H9 (cell line): ENCODE measurements at regions not wholly inside any gene's neighbourhood (a gene's known extent, or its start where the extent isn't known, plus 50 kb on each side); places are given as distances from the start of the nearest gene placed in this dataset.
A peak's percentile ranks its signal among the peaks of the same experiment; 100 is the strongest.
"Not testable (repeated sequence)": the region's sequence is repeated elsewhere in the genome, so short reads cannot be mapped to it uniquely, and the experiment has no call there.

Experiments
- DNase-seq: peaks from one replicate; pipeline ENCODE4 v3.0.0-alpha.2; 2017
- H2AFZ ChIP-seq: one replicate; pipeline ENCODE4 v1.6.1; 2013; ENCODE audit warnings: mild to moderate bottlenecking, low read length, control low read depth, moderate library complexity
- H2AK5ac ChIP-seq: 2 replicates; pipeline ENCODE4 v1.6.1; 2013; ENCODE audit warnings: low read length, control low read depth, mixed read lengths; ENCODE audit not compliant: insufficient read length
- H2BK120ac ChIP-seq: one replicate; pipeline ENCODE4 v1.6.1; 2013; ENCODE audit warnings: low read depth, mild to moderate bottlenecking, low read length, control low read depth, inconsistent platforms; ENCODE audit not compliant: poor library complexity, severe bottlenecking
- H2BK12ac ChIP-seq: 2 replicates; pipeline ENCODE4 v1.6.1; 2013; ENCODE audit warnings: low read length, control low read depth, mixed read lengths, low read depth; ENCODE audit not compliant: insufficient read length
- H2BK15ac ChIP-seq: 2 replicates; pipeline ENCODE4 v1.6.1; 2013; ENCODE audit warnings: low read depth, low read length, control low read depth
- H2BK20ac ChIP-seq: one replicate; pipeline ENCODE4 v1.6.1; 2013; ENCODE audit warnings: low read depth, mild to moderate bottlenecking, low read length, control low read depth, inconsistent platforms; ENCODE audit not compliant: poor library complexity, severe bottlenecking
- H2BK5ac ChIP-seq: 2 replicates; pipeline ENCODE4 v1.6.1; 2013; ENCODE audit warnings: low read length, control low read depth, mixed read lengths; ENCODE audit not compliant: insufficient read length
- H3K14ac ChIP-seq: 2 replicates; pipeline ENCODE4 v1.6.1; 2013; ENCODE audit warnings: low read length, control low read depth; ENCODE audit not compliant: insufficient read depth
- H3K18ac ChIP-seq: 2 replicates; pipeline ENCODE4 v1.6.1; 2013; ENCODE audit warnings: low read depth, mild to moderate bottlenecking, mixed read lengths, low read length, control low read depth; ENCODE audit not compliant: insufficient read length
- H3K23ac ChIP-seq: 2 replicates; pipeline ENCODE4 v1.6.1; 2013; ENCODE audit warnings: low read length, control low read depth, mixed read lengths, low read depth; ENCODE audit not compliant: insufficient read length
- H3K23me2 ChIP-seq: 2 replicates; pipeline ENCODE4 v1.6.1; 2013; ENCODE audit warnings: low read depth, mild to moderate bottlenecking, mixed read lengths, low read length, control low read depth; ENCODE audit not compliant: insufficient read length, poor library complexity, severe bottlenecking
- H3K27ac ChIP-seq: 2 replicates; pipeline ENCODE4 v1.5.1; 2013; ENCODE audit warnings: low read length, control low read depth, mixed read lengths, low read depth; ENCODE audit not compliant: insufficient read length
- H3K27me3 ChIP-seq: 2 replicates; pipeline ENCODE4 v1.6.1; 2013; ENCODE audit warnings: low read length, control low read depth, inconsistent platforms; ENCODE audit not compliant: insufficient read depth
- H3K4ac ChIP-seq: 2 replicates; pipeline ENCODE4 v1.6.1; 2013; ENCODE audit warnings: low read depth, mild to moderate bottlenecking, control low read depth, inconsistent platforms, low read length, moderate library complexity
- H3K4me1 ChIP-seq: 2 replicates; pipeline ENCODE4 v1.6.1; 2013; ENCODE audit warnings: low read length, control low read depth, inconsistent platforms; ENCODE audit not compliant: insufficient read depth
- H3K4me2 ChIP-seq: 2 replicates; pipeline ENCODE4 v1.6.1; 2013; ENCODE audit warnings: low read length, control low read depth, mixed read lengths; ENCODE audit not compliant: insufficient read length, insufficient read depth
- H3K56ac ChIP-seq: 2 replicates; pipeline ENCODE4 v1.6.1; 2013; ENCODE audit warnings: low read depth, mild to moderate bottlenecking, mixed read lengths, low read length, control low read depth; ENCODE audit not compliant: insufficient read length
- H3K79me1 ChIP-seq: 2 replicates; pipeline ENCODE4 v1.6.1; 2013; ENCODE audit warnings: low read depth, mild to moderate bottlenecking, moderate library complexity, low read length, control low read depth, inconsistent platforms; ENCODE audit not compliant: insufficient read depth, poor library complexity, severe bottlenecking
- H3K79me2 ChIP-seq: 2 replicates; pipeline ENCODE4 v1.6.1; 2013; ENCODE audit warnings: low read length, control low read depth, inconsistent platforms; ENCODE audit not compliant: insufficient read depth
- H3K9ac ChIP-seq: 2 replicates; pipeline ENCODE4 v1.6.1; 2013; ENCODE audit warnings: low read length, control low read depth, mixed read lengths; ENCODE audit not compliant: insufficient read length; ENCODE audit errors: extremely low read depth
- H3K9me3 ChIP-seq: one replicate; pipeline ENCODE4 v1.6.1; 2013; ENCODE audit warnings: low read depth, low read length, inconsistent platforms; ENCODE audit not compliant: control insufficient read depth
- H3T11ph ChIP-seq: one replicate; pipeline ENCODE4 v1.6.1; 2013; ENCODE audit warnings: mild to moderate bottlenecking, low read length, control low read depth, inconsistent platforms
- H4K20me1 ChIP-seq: one replicate; pipeline ENCODE4 v1.6.1; 2013; ENCODE audit not compliant: control insufficient read depth, insufficient read length, insufficient read depth
- H4K5ac ChIP-seq: 2 replicates; pipeline ENCODE4 v1.6.1; 2013; ENCODE audit warnings: low read depth, mild to moderate bottlenecking, mixed read lengths, low read length, control low read depth; ENCODE audit not compliant: insufficient read length
- H4K8ac ChIP-seq: replicated peaks from 2 replicates; pipeline ENCODE4 v1.6.1; 2013; ENCODE audit warnings: low read length, control low read depth, mixed read lengths, low read depth; ENCODE audit not compliant: insufficient read length
- H4K91ac ChIP-seq: 2 replicates; pipeline ENCODE4 v1.6.1; 2013; ENCODE audit warnings: low read depth, mild to moderate bottlenecking, moderate library complexity, mixed read lengths, low read length, control low read depth; ENCODE audit not compliant: insufficient read length
- H3K27ac Mint-ChIP-seq, 3 experiments: 2 replicates in 2 of 3; 3 replicates in 1 of 3; pipeline ENCODE4 v1.8.0; 2020 to 2021; ENCODE audit warnings: mixed read lengths in 3 of 3, mild to moderate bottlenecking in 1 of 3, moderate library complexity in 1 of 3
- H3K27me3 Mint-ChIP-seq: 2 replicates; pipeline ENCODE4 v1.8.0; 2021; ENCODE audit warnings: low read depth, mild to moderate bottlenecking, moderate library complexity, mixed read lengths
- H3K36me3 Mint-ChIP-seq, 3 experiments: 2 replicates in 2 of 3; 3 replicates in 1 of 3; pipeline ENCODE4 v1.8.0; 2020 to 2021; ENCODE audit warnings: low read depth in 3 of 3, mixed read lengths in 3 of 3; ENCODE audit not compliant: insufficient read depth in 1 of 3
- H3K4me1 Mint-ChIP-seq, 2 experiments: 2 replicates each; pipeline ENCODE4 v1.8.0; 2020; ENCODE audit warnings: mixed read lengths in 2 of 2
- H3K4me3 Mint-ChIP-seq, 2 experiments: 2 replicates in 1 of 2; 3 replicates in 1 of 2; pipeline ENCODE4 v1.8.0; 2020 to 2021; ENCODE audit warnings: mild to moderate bottlenecking in 2 of 2, mixed read lengths in 2 of 2, moderate library complexity in 1 of 2
- H3K9me3 Mint-ChIP-seq, 2 experiments: 2 replicates in 1 of 2; 3 replicates in 1 of 2; pipeline ENCODE4 v1.8.0; 2020; ENCODE audit warnings: mild to moderate bottlenecking in 2 of 2, mixed read lengths in 2 of 2, moderate library complexity in 1 of 2
- WGBS: extraction: QIAGEN DNeasy Blood & Tissue Kit; methylation state at CpG from one replicate; pipeline ENCODE4 v1.1.7; 2013; ENCODE audit warnings: missing lambda C conversion rate, low lambda C conversion rate, mixed read lengths; ENCODE audit not compliant: insufficient read length; ENCODE audit errors: extremely low coverage; 5-methylcytosine and 5-hydroxymethylcytosine counted together

DNA sequence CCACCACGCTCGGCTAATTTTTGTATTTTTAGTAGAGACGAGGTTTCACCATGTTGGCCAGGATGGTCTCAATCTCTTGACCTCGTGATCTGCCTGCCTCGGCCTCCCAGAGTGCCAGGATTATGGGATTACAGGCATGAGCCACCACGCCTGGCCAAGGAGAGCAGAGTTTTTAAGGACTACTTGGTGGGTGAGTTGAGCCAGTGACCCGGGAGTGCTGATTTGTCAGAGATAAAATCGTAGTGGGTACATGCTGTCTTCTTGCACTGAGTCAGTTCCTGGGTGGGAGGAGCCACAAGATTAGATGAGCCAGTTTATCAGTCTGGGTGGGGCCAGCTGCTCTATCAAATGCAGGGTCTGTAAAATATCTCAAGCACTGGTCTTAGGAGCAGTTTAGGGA lies 361.7 kb downstream of the TYW1 start:
- not testable (repeated sequence) for H3K27ac ChIP-seq, H3K4me3 Mint-ChIP-seq, H2BK5ac ChIP-seq, H3K27me3 ChIP-seq, H3T11ph ChIP-seq, H3K4ac ChIP-seq, H3K27me3 Mint-ChIP-seq, H3K4me1 ChIP-seq, H4K91ac ChIP-seq, H3K18ac ChIP-seq, H3K23me2 ChIP-seq, H2BK120ac ChIP-seq, H2AFZ ChIP-seq, H3K23ac ChIP-seq, H3K4me2 ChIP-seq, H4K8ac ChIP-seq, H2AK5ac ChIP-seq, H2BK20ac ChIP-seq, H2BK12ac ChIP-seq, H3K27ac Mint-ChIP-seq, H4K20me1 ChIP-seq, H3K56ac ChIP-seq, H3K14ac ChIP-seq, H3K9ac ChIP-seq, H3K79me1 ChIP-seq, H3K79me2 ChIP-seq, H3K9me3 ChIP-seq, H4K5ac ChIP-seq, H2BK15ac ChIP-seq
- no CpG with 5 or more reads among the region's 8 CpGs for WGBS
- peaks cover 6 to 10% of the 10 kb centered on the region in 2 experiments for H3K4me1 Mint-ChIP-seq
- peaks cover 8 to 21% (median 19%) of the 10 kb centered on the region in 3 experiments; a peak in 6 of 7 replicates for H3K36me3 Mint-ChIP-seq
- DNase-seq: peak; percentile 3
- H3K9me3 Mint-ChIP-seq: peaks cover 17 to 22% of the 10 kb centered on the region in 2 experiments

DNA sequence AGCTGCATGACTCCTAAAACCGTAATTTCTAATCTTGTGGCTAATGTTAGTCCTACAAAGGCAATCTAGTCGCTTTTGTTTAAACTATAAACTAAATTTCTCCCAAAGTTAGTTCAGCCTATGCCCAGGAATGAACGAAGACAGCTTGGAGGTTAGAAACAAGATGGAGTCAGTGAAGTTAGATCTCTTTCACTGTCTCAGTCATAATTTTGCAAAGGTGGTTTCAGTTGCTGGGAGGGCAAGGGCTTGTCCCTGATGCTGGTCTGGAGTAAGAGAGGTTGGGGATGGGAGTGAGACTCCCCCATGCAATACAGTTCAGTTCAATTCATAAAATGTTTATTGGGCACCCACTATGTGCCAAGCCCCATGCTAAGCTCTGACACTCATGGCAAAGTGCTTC lies 362.1 kb downstream of the TYW1 start:
- not testable (repeated sequence) for H2AK5ac ChIP-seq, H3K23me2 ChIP-seq, H4K8ac ChIP-seq, H2BK5ac ChIP-seq, H3K14ac ChIP-seq, H3K27me3 ChIP-seq, H3K79me2 ChIP-seq, H3K4me2 ChIP-seq, H3K4me1 ChIP-seq, H4K5ac ChIP-seq, H2AFZ ChIP-seq, H2BK12ac ChIP-seq, H3K27me3 Mint-ChIP-seq, H3K9me3 ChIP-seq, H2BK20ac ChIP-seq, H4K20me1 ChIP-seq, H3K56ac ChIP-seq, H3K9ac ChIP-seq, H4K91ac ChIP-seq, H3K79me1 ChIP-seq, H3K27ac ChIP-seq, DNase-seq, H3K18ac ChIP-seq, H2BK120ac ChIP-seq, H3K23ac ChIP-seq, H3K4ac ChIP-seq, H2BK15ac ChIP-seq, H3T11ph ChIP-seq, H3K4me3 Mint-ChIP-seq, H3K27ac Mint-ChIP-seq
- Mint-ChIP-seq H3K4me1 (peaks cover 8 to 10% of the 10 kb centered on the region in 2 experiments), H3K36me3 (peaks cover 8 to 22% (median 19%) of the 10 kb centered on the region in 3 experiments; a peak in 6 of 7 replicates), H3K9me3 (peaks cover 17 to 22% of the 10 kb centered on the region in 2 experiments)
- no CpG with 5 or more reads among the region's 3 CpGs for WGBS
